HG03139 (cell line): ENCODE measurements at regions not wholly inside any gene's neighbourhood (a gene's known extent, or its start where the extent isn't known, plus 50 kb on each side); places are given as distances from the start of the nearest gene placed in this dataset.

ENCODE experiments used
- ATAC-seq: cut with Tn5 transposase; IDR thresholded peaks from one replicate; pipeline ENCODE4 v1.9.1; 2021; ENCODE audit not compliant: unreplicated experiment

DNA sequence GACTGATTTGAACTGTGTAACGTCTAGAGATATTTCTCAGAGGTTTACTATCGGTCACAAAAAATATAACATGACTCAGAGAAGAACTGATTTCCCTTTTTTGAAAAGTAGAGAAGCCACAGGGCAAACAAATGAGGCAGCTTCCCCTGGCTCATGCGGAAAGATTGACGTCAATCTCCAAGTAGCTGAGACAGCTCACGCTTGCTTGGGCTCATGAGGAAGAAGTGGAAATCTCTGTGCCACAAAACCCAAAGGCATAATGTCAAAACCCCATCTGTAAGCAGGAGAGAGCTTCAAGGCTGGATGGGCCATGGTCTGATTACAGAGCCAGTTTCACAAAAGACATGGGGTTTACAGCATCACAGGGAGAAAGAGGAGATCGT is 188.1 kb downstream of the ARL4C start:
- peak; percentile 86 for ATAC-seq

DNA sequence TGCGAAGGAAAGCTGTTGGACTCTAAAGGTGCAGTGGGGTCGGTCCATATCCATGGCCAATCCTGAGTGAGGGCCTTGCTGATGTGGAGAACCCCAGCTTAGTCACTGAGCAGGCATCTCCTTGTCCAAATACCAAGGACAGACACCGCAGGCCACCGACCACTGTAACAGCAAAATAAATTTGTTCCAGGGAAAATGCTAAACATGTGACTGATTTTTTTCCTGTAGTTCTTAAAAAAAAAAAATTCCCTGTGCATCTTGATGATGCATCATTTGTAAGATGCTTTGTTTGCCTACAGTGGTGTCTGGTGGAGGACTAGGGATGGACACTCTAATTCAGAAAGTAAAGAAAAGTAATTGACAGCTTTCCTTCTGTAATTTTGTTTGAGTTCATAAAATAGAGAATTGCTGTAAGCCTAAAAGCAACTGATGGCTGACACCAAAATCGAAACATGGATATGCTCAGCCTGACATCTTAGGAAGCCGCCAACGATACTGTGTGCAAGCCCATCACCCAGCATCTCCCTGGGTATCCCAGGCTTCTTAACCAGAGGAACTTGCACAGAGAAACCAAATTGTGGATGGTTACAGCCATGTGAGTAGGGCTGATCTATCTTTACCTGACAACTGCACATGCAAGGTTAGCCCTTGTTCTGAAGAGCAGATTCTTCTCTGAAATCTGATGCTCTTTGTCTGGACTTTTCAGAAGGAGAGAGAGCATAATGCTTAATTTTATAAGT is 188.6 kb downstream of the ARL4C start:
- ATAC-seq: no peak

GRCh38 chr2:234307322-234307961 is 189.4 kb downstream of the ARL4C start:
- ATAC-seq: no peak

DNA sequence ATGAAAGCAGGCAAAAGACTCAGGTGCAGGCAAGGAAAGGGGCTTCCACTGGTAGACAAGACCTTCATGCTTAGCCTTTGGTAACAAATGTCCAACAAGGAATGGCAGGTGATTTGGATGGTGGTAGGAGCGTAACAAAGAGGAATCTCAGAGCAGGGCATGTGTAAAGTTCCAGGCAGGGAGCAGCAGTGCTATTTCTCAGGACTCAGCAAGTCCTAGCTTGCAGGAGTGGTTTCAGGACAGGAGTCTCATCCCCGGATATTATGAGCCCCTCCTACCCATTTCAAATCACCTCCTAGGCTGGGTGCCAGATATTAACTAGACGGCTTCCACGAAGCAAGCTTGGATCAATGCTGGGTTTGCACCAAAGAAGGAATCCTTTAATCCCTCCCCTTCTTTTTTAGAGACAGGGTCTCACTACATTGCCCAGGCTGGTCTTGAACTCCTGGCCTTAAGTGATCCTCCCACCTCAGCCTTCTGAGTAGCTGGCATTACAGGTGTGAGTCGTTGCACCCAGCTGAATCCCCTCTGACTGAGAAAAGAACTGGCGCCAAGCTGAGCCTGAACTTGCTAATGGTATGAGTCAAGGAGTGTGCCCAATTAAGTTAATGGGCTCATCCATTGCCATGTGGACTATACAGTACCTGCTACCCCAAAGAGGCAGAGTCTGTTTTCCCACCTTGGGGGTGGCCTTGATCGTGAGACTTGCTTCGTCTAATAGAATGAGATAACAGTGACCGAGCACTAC is 190.3 kb downstream of the ARL4C start:
- no peak for ATAC-seq

GRCh38 chr2:234305846-234306245 is 191.0 kb downstream of the ARL4C start:
- ATAC-seq: no peak

DNA sequence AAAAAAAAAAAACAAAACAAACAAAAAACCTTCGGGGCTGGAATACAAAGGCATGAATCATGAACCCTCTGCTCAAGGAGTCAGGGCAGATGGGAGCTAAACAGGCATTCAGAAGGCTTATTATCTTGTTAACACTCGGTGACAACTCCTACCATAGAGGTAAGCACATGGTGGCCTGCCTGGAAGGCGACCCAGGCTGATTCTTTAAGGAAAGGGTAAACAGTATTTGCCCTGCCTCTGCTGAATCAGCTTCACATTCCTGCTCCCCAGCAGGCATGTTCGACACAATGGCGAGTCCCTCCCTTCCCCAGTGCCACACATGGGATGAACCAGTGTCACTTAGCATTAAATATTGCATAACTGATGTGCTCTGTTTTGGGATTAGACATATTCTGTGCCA is 191.9 kb downstream of the ARL4C start:
- no peak for ATAC-seq

GRCh38 chr2:234302664-234302991 is 194.3 kb downstream of the ARL4C start:
- ATAC-seq: no peak

DNA sequence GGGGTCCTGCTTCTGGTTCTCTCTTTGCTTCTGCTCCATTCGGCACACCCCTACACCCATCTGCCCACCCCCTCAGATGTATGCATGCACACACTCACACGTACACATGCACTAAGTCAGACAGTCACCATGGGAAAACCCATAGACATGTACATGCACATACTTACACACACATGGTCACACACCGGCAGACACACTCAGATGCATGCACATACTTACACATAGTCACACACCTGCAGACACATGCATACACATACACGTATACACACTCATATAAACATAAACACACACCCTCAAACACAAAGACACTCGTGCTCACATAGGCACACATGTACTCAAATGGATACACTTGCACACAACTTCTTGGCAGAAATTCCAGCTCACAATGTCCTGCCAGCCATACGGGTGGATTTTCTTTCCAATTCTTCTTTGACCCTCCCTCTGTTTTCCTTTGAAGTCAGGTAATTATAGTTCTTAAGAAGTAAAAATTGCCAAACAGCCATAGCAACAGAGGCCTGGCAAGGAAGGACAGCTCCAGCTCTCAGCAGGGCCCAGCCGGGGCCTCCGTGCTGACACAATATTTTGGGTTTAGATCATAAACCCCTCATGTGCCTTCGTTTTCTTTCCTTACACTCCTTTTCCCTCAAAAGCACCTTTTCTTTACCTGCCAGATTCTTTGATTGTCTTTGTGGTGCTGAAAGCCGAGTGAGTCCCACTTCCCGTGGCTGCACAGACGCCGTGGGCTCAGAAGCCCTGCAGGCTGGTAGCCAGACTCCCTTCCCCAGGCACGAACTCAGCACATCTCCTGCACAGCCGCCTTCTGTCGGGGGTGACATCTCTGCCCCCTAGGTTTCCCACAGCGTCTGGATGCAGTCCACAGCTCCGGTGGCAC is 195.7 kb downstream of the ARL4C start:
- ATAC-seq: no peak

DNA sequence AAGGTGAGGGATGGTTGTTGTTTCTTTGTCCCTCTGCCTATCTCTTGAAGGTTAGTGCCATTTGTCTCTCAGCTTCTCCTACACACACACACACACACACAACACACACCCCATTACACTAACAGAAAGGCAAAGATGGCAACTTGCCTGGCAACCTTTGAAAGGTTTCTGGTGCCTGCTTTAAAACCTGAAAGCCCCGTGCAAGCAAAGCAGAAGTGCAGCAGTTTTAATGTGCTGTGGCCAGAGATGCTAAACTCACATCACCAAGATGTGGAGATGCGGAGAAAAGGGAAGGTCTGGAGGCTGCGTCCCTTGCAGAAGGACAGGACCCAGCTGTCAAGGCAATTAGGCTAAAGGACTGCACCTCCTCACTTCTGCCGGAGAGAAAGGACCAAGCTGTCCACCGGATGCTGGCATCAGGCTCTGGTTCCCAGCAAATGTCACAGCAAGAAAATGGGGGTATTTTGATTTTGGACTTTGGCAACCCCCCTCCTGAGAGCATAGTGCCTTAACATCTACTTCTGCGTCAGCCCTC is 196.4 kb downstream of the ARL4C start:
- ATAC-seq: no peak

- ATAC-seq: no peak
Measured at GRCh38 chr2:234298918-234299317, 198.0 kb downstream of the ARL4C start.

DNA sequence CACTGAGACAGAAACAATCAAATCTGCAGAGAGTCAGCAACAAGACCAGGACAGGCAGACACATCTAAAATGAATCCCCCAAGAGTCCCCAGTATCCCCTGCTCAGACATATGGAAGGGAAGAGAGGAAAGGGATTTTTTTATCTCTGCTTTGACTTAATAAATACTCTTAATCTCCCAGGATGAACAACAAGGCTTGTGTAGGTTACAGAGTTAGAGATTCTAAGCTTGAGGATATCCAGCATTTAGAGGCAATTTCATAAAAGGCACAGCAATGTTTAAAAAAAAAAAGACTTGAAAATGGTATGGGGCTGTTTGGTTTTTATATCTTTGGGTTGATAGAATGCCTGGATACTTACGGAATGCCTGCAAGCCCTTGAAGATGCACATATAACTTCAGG is 199.9 kb downstream of the ARL4C start:
- ATAC-seq: no peak

- ATAC-seq: no peak
Measured at GRCh38 chr2:234293973-234294372, 202.9 kb downstream of the ARL4C start.

DNA sequence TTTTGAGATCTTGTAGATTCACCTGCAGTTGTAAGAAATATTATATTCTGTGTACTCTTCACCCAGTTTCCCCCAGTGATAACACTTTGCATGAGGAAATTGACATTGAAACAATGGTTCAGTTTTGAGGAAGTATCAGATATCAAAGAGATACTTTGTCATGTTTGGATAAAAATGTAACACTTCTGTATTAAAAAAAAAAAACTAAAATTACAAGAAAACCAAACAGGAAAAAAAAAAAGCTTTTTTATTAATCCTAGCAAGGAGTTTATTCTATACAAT is 204.0 kb downstream of the ARL4C start:
- no peak for ATAC-seq

DNA sequence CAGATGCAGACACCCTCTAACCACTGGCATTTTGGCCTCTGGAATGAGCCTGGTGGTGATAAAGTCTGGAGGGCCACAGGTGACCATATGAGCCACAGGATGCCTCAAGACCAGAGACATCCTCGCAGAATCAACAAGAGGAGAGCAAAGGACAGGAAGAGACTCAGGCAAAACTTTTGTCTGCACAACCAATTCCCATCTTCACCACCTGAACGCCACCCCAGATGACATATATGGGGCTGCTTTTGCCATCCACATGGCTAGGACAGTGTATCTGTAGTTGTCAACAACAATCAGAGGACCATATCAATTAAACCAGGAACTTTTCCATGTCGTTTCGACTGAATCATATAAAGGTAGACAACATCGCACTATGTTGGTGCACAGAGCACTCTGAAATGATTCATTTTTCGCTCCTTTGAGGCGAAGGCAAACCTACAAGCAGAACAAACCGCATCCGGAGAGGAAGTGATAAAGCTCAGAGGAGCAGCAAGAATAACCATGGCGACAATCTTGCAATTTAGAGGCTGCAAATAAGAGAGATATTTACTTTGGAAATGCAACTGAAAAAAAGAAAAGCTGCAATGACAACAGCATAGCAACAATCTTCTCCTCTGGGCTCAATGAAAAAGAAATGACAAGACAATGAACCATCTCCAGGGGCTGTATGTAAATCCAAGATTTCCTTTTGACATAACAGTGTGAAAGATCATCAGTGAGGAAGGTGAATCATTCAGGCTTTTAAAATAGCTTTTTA is 204.5 kb downstream of the ARL4C start:
- peak; percentile 49 for ATAC-seq

DNA sequence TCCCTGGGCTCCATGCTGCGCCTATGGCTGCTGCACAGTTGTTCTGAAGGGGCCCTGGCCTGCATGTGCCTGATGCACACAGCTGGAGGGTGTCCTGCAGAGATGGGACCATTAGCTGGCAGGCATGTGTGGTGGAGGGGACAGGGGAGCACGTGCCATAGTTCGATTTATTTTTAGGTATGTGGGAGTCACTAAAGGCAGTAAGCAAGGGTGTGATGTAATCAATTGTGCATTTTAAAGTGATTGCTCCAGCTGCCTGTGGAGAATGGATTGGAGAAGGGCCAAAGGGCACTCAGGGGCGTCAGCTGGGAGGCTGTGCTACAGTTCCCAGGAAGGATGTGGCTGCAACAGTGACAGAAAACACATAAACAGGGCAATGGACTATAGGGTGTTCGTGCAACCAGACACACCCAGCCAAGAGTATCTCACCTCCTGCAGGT is 205.1 kb downstream of the ARL4C start:
- no peak for ATAC-seq

DNA sequence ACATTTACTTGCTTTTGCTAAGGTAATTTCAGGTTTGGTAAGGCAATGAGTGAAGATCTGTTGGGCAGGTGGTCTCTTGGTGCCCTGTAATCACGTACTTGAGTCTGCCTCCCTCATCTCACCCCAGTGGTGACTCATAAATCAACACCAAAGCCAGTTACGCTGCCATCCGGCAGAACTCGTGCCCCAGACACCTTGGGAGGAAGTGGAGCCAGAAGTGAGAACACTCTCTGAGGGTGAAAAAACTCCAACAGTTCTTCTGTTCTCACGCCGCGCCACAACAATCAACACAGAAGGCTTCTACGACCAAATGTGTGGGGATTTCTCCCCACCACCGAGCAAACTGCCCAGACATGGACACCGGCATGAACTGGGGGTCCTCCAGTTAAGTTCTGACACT is 206.2 kb downstream of the ARL4C start:
- ATAC-seq: peak; percentile 51

GRCh38 chr2:234289834-234290590 is 206.9 kb downstream of the ARL4C start:
- no peak for ATAC-seq

- ATAC-seq: no peak
Measured at GRCh38 chr2:234288974-234289455, 207.9 kb downstream of the ARL4C start.

DNA sequence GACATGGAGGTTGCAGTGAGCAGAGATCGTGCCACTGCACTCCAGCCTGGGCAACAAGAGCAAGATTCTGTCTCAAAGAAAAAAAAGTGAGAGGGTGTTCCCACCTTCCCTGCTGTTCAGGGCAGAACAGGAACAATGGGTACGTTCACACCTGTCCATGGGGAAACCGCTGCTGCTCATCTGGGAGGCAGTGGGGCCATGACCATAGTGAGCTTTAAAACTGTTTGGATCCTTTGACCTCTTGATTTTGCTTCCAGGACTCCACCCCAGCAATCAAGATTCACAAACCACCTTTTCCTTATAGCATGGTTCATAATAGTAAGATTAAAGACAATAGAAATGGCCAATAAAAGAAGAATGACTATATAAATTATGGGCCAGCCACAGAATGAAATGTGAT is 209.2 kb downstream of the ARL4C start:
- no peak for ATAC-seq

DNA sequence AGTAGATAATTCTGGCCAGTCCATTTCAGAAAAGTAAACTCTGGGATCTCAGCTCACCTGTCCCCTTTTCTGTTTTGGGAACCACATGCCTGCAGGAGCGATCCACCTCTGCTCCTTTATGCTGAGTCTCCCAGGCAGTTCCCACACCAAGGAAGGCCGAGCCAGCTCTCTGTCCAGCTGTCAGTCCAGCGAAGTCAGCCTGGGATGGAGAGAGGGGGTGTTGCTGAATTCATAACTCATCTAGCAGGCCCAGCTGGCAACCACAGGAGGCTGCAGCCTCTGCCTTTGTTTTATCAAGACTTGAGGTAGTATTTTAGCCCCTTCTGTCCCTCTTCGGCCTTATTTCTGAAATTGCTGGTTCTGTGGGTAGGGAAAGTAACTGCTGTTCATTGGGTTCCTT is 209.9 kb downstream of the ARL4C start:
- ATAC-seq: no peak
